Ascending aorta (tissue), 2 donors: ENCODE measurements at regions not wholly inside any gene's neighbourhood (a gene's known extent, or its start where the extent isn't known, plus 50 kb on each side); places are given as distances from the start of the nearest gene placed in this dataset.
"Not testable (repeated sequence)": the region's sequence is repeated elsewhere in the genome, so short reads cannot be mapped to it uniquely, and the experiment has no call there.

ENCODE experiments used
- DNase-seq, 2 donors: peaks; one replicate each; pipeline ENCODE4 v3.0.0-alpha.2; 2019; ENCODE audit warnings: low spot score in 2 of 2
- H3K27ac ChIP-seq, 2 donors: fragments of 200-600 bp; sonication (generic); one replicate each; pipeline ENCODE4 v1.5.1; 2016 to 2017; ENCODE audit warnings: mild to moderate bottlenecking in 1 of 2
- H3K27me3 ChIP-seq: fragments of 200-600 bp; sonication (generic); one replicate; pipeline ENCODE4 v1.5.1; 2017
- H3K36me3 ChIP-seq, 2 donors: fragments of 200-600 bp; sonication (generic); one replicate each; pipeline ENCODE4 v1.5.1; 2016
- H3K4me1 ChIP-seq, 2 donors: fragments of 200-600 bp; sonication (generic); one replicate each; pipeline ENCODE4 v1.5.1; 2016 to 2017; ENCODE audit warnings: mild to moderate bottlenecking in 1 of 2
- H3K4me3 ChIP-seq, 2 donors: fragments of 200-600 bp; sonication (generic); one replicate each; pipeline ENCODE4 v1.5.1; 2016 to 2017; ENCODE audit warnings: mild to moderate bottlenecking in 1 of 2
- H3K9me3 ChIP-seq, 2 donors: fragments of 200-600 bp; sonication (generic); one replicate each; pipeline ENCODE4 v1.5.1; 2016
- intact Hi-C: fragments of 100-400 bp; cut with DNase I; formaldehyde crosslinking; loops from one replicate; pipeline ENCODE4 v1.15.1; 2023
- TF ChIP-seq, protein P1 (sequence below), 3 experiments: fragments of 200-600 bp in 2 of 3; fragments of 450-650 bp in 1 of 3; sonication (generic) in 2 of 3; IDR thresholded peaks; one replicate each; pipeline ENCODE4 v1.5.1; 2016 to 2019; ENCODE audit warnings: antibody characterized with exemption in 3 of 3, mild to moderate bottlenecking in 1 of 3, moderate library complexity in 1 of 3

- H3K27me3 ChIP-seq, result no peaks in the 10 kb centered on the region
- no peak for DNase-seq
- TF ChIP-seq, protein P1, sequence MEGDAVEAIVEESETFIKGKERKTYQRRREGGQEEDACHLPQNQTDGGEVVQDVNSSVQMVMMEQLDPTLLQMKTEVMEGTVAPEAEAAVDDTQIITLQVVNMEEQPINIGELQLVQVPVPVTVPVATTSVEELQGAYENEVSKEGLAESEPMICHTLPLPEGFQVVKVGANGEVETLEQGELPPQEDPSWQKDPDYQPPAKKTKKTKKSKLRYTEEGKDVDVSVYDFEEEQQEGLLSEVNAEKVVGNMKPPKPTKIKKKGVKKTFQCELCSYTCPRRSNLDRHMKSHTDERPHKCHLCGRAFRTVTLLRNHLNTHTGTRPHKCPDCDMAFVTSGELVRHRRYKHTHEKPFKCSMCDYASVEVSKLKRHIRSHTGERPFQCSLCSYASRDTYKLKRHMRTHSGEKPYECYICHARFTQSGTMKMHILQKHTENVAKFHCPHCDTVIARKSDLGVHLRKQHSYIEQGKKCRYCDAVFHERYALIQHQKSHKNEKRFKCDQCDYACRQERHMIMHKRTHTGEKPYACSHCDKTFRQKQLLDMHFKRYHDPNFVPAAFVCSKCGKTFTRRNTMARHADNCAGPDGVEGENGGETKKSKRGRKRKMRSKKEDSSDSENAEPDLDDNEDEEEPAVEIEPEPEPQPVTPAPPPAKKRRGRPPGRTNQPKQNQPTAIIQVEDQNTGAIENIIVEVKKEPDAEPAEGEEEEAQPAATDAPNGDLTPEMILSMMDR (IDR thresholded peaks at IDR 0.05), result no peak
- peak overlapping the region in 1 of 2 donors; percentile 86 for H3K4me3 ChIP-seq
- intact Hi-C loops, result loop anchor here (2.0 to 10.0 kb wide), 2 partner anchors 149 to 733 kb away; partner anchors contain the start of genes DOCK4, GPR85 and ZNF277
- H3K27ac ChIP-seq, result no peak overlapping the region
- H3K9me3 ChIP-seq, result no peaks in the 10 kb centered on the region
- peaks cover 0 to 3% of the 10 kb centered on the region in 2 donors for H3K4me1 ChIP-seq
- H3K36me3 ChIP-seq, result no peaks in the 10 kb centered on the region
These were observed 147.6 kb upstream of the TMEM168 start for GRCh38 chr7:112937651-112938415.

- Histone ChIP-seq H3K27ac (no peak overlapping the region), H3K4me1 (peaks cover 0 to 6% of the 10 kb centered on the region in 2 donors), H3K36me3 (no peaks in the 10 kb centered on the region), H3K4me3 (no peak overlapping the region), H3K27me3 (no peaks in the 10 kb centered on the region), H3K9me3 (no peaks in the 10 kb centered on the region)
- no peak for DNase-seq
- intact Hi-C loops, result loop anchor here (10.0 kb wide), 1 partner anchor 729 kb away; the partner anchor contains the start of genes DOCK4 and ZNF277
- TF ChIP-seq, protein P1 (IDR thresholded peaks at IDR 0.05), result no peak
These were observed 143.4 kb upstream of the TMEM168 start for GRCh38 chr7:112933598-112933997.

DNA sequence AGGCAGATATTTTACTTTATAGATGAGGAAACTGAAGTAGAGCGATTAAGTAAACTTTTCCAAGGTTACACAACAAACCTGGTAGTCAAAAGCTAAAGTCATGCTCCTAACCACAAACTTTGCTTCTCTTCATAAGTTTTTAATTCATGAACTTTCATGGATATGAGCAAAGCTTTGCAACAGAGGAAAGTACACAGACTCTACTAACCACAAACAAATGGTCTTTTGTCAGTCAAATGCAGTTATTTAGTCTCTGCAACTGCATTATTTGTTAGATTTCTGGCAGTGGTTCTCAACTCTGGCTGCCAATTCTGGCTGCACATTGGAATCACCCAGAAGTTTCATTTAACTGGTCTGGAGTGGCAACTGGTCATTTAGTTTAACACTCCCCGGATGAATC lies 140.6 kb upstream of the TMEM168 start:
- no peak overlapping the region for H3K4me3 ChIP-seq
- H3K9me3 ChIP-seq, result no peaks in the 10 kb centered on the region
- H3K27ac ChIP-seq, result no peak overlapping the region
- TF ChIP-seq, protein P1 (IDR thresholded peaks at IDR 0.05), result no peak
- no peak for DNase-seq
- no peaks in the 10 kb centered on the region for H3K27me3 ChIP-seq
- H3K4me1 ChIP-seq, result peaks cover 0 to 3% of the 10 kb centered on the region in 2 donors
- H3K36me3 ChIP-seq, result no peaks in the 10 kb centered on the region
- intact Hi-C loops, result loop anchor here (10.0 kb wide), 1 partner anchor 726 kb away; the partner anchor contains the start of genes DOCK4 and ZNF277

GRCh38 chr7:112929421-112929820 lies 139.2 kb upstream of the TMEM168 start:
- H3K27ac ChIP-seq, result no peak overlapping the region
- H3K27me3 ChIP-seq, result no peaks in the 10 kb centered on the region
- H3K36me3 ChIP-seq, result no peaks in the 10 kb centered on the region
- H3K9me3 ChIP-seq, result no peaks in the 10 kb centered on the region
- H3K4me1 ChIP-seq, result peaks cover 0 to 3% of the 10 kb centered on the region in 2 donors
- DNase-seq, result no peak
- no peak overlapping the region for H3K4me3 ChIP-seq
- TF ChIP-seq, protein P1 (IDR thresholded peaks at IDR 0.05), result no peak
- intact Hi-C loops, result no loop called here

GRCh38 chr7:112926018-112926417 lies 135.8 kb upstream of the TMEM168 start:
- Histone ChIP-seq H3K36me3 (no peaks in the 10 kb centered on the region), H3K27ac (no peak overlapping the region), H3K4me3 (no peak overlapping the region), H3K4me1 (peaks cover 0 to 3% of the 10 kb centered on the region in 2 donors), H3K9me3 (no peaks in the 10 kb centered on the region), H3K27me3 (no peaks in the 10 kb centered on the region)
- no peak for DNase-seq
- intact Hi-C loops, result no loop called here
- TF ChIP-seq, protein P1 (IDR thresholded peaks at IDR 0.05), result no peak

GRCh38 chr7:112922546-112922945 lies 132.4 kb upstream of the TMEM168 start:
- H3K27me3 ChIP-seq, intact Hi-C loops: not testable (repeated sequence)

GRCh38 chr7:112916431-112916830 lies 126.2 kb upstream of the TMEM168 start:
- H3K27ac ChIP-seq, DNase-seq, H3K4me1 ChIP-seq, H3K27me3 ChIP-seq, intact Hi-C loops, H3K9me3 ChIP-seq, H3K4me3 ChIP-seq: not testable (repeated sequence)
- peaks cover 12 to 16% of the 10 kb centered on the region in 2 donors for H3K36me3 ChIP-seq

More at GRCh38 chr7:112922546-112922945, 132.4 kb upstream of the TMEM168 start:
- DNase-seq, H3K4me1 ChIP-seq, H3K36me3 ChIP-seq, H3K4me3 ChIP-seq, H3K9me3 ChIP-seq, H3K27ac ChIP-seq: not testable (repeated sequence)
